GM12878 (cell line): ENCODE measurements at regions not wholly inside any gene's neighbourhood (a gene's known extent, or its start where the extent isn't known, plus 50 kb on each side); places are given as distances from the start of the nearest gene placed in this dataset.

Experiments used
- ATAC-seq: fragments of 200-7000 bp; cut with Tn5 transposase; 3 replicates; pipeline ENCODE4 v1.9.1; 2020; ENCODE audit warnings: mild to moderate bottlenecking, moderate library complexity
- BruUV-seq: library from RNA; stranded (reverse); fragments of 400-500 nt; replicated peaks from 2 replicates; lab custom pipeline; 2021; lab: Mats Ljungman, UMichigan
- CTCF ChIA-PET: fragments of 300-600 bp; sonication (Branson Sonifier 250); formaldehyde crosslinking; extraction: SDS; loops from one replicate; lab custom pipeline; 2021; ENCODE audit warnings: inconsistent platforms; lab: Yijun Ruan, JAX
- POLR2A ChIA-PET: fragments of 350-600 bp; formaldehyde crosslinking; extraction: SDS; loops from one replicate; lab custom pipeline; 2021; ENCODE audit warnings: inconsistent platforms; lab: Charles Lee
- RAD21 ChIA-PET: fragments of 300-600 bp; sonication (Branson Sonifier 250); formaldehyde crosslinking; loops from one replicate; lab custom pipeline; 2023; ENCODE audit warnings: antibody characterized with exemption; ENCODE audit not compliant: unreplicated experiment; lab: Charles Lee
- SMC1A ChIA-PET: fragments of 300-600 bp; sonication (Branson Sonifier 250); formaldehyde crosslinking; loops from one replicate; lab custom pipeline; 2023; ENCODE audit not compliant: unreplicated experiment, uncharacterized antibody; lab: Charles Lee
- DNase-seq: peaks from one replicate; pipeline ENCODE4 v3.0.0-alpha.2; 2011; ENCODE audit warnings: low read depth, low spot score
- FAIRE-seq: peaks from 3 replicates; lab custom pipeline; 2011; peaks lifted over from hg19 to GRCh38; lab: Jason Lieb, UNC
- H2AFZ ChIP-seq: 2 replicates; pipeline ENCODE4 v1.6.0; 2011; ENCODE audit warnings: low read depth, low read length, control low read depth; ENCODE audit not compliant: control insufficient read depth
- H3K27ac ChIP-seq: 2 replicates; pipeline ENCODE4 v1.5.1; 2011; ENCODE audit warnings: control low read depth; ENCODE audit not compliant: control insufficient read depth, insufficient read depth
- H3K27me3 ChIP-seq, 2 experiments: replicated peaks in 1 of 2; 2 replicates each; pipeline versions ENCODE4 v1.6.0 to v1.6.1; 2011; ENCODE audit warnings: low read length in 1 of 2; ENCODE audit not compliant: control insufficient read depth in 2 of 2, insufficient read depth in 2 of 2
- H3K36me3 ChIP-seq, 2 experiments: 2 replicates each; pipeline ENCODE4 v1.5.1; 2011; ENCODE audit warnings: low read length in 1 of 2; ENCODE audit not compliant: control insufficient read depth in 2 of 2, insufficient read depth in 2 of 2
- H3K4me1 ChIP-seq: 2 replicates; pipeline ENCODE4 v1.6.1; 2011; ENCODE audit warnings: mild to moderate bottlenecking, low read length, moderate library complexity, mixed read lengths; ENCODE audit not compliant: control insufficient read depth, insufficient read depth
- H3K4me2 ChIP-seq: 2 replicates; pipeline ENCODE4 v1.6.0; 2011; ENCODE audit warnings: control low read depth; ENCODE audit not compliant: control insufficient read depth, insufficient read depth
- H3K4me3 ChIP-seq: fragments of 200-600 bp; sonication (generic); 2 replicates; pipeline ENCODE4 v1.5.1; 2016
- H3K79me2 ChIP-seq: 2 replicates; pipeline ENCODE4 v1.6.0; 2011; ENCODE audit warnings: low read length; ENCODE audit not compliant: control insufficient read depth, insufficient read depth
- H3K9ac ChIP-seq: 2 replicates; pipeline ENCODE4 v1.8.0; 2011; ENCODE audit warnings: low read length, control low read depth, mixed read lengths; ENCODE audit not compliant: control insufficient read depth, insufficient read depth
- H3K9me3 ChIP-seq: replicated peaks from 3 replicates; pipeline ENCODE4 v1.5.1; 2011; ENCODE audit warnings: mild to moderate bottlenecking, low read length; ENCODE audit not compliant: control insufficient read depth, insufficient read depth
- H4K20me1 ChIP-seq: 2 replicates; pipeline ENCODE4 v1.6.0; 2011; ENCODE audit not compliant: control insufficient read depth, insufficient read depth
- BACH1 ChIP-seq: fragments of 450-650 bp; IDR thresholded peaks from 2 replicates; pipeline ENCODE4 v1.6.1; 2017; ENCODE audit warnings: mild to moderate bottlenecking, borderline replicate concordance
- CEBPB ChIP-seq, 2 experiments: fragments of 150-350 bp in 1 of 2; IDR thresholded peaks; 2 replicates each; pipeline ENCODE4 v1.6.1; 2012 to 2014; ENCODE audit warnings: low read depth in 2 of 2, low read length in 2 of 2, borderline replicate concordance in 1 of 2, inconsistent platforms in 1 of 2
- ETV6 ChIP-seq, 2 experiments: fragments of 450-650 bp in 1 of 2; IDR thresholded peaks in 1 of 2; conservative IDR thresholded peaks in 1 of 2; 2 replicates each; pipeline ENCODE4 v1.6.1; 2014; ENCODE audit warnings: antibody characterized with exemption in 1 of 2, borderline replicate concordance in 1 of 2, low read depth in 1 of 2, mild to moderate bottlenecking in 1 of 2, moderate library complexity in 1 of 2
- FOXM1 ChIP-seq: IDR thresholded peaks from 2 replicates; pipeline ENCODE4 v1.6.1; 2012; ENCODE audit warnings: low read depth, mild to moderate bottlenecking, inconsistent platforms, low read length, moderate library complexity
- HDAC2 ChIP-seq: fragments of 200-600 bp; sonication (generic); IDR thresholded peaks from 2 replicates; pipeline ENCODE4 v1.6.1; 2017
- NR2C2 ChIP-seq: IDR thresholded peaks from 2 replicates; pipeline ENCODE4 v1.6.1; 2011; ENCODE audit warnings: borderline replicate concordance, low read depth; ENCODE audit not compliant: control insufficient read depth, insufficient read length
- RAD21 ChIP-seq: IDR thresholded peaks from 2 replicates; pipeline ENCODE4 v1.6.1; 2011; ENCODE audit warnings: mild to moderate bottlenecking, low read depth, low read length, moderate library complexity; ENCODE audit not compliant: insufficient read depth
- RFX5 ChIP-seq: IDR thresholded peaks from 2 replicates; pipeline ENCODE4 v1.6.1; 2011; ENCODE audit warnings: low read depth, low read length, improper control_type of control experiment
- WGBS: methylation state at CpG from one replicate; pipeline ENCODE4 v1.1.6; 2016; ENCODE audit warnings: low lambda C conversion rate; ENCODE audit not compliant: insufficient replicate concordance, insufficient coverage; ENCODE audit errors: missing lambda C conversion rate; 5-methylcytosine and 5-hydroxymethylcytosine counted together
- in situ Hi-C: fragments of 300-500 bp; cut with MboI; formaldehyde crosslinking; loops from 9 replicates; pipeline ENCODE4 v1.14.3; 2018; ENCODE audit warnings: mixed read lengths
- intact Hi-C: fragments of 100-400 bp; cut with micrococcal nuclease; formaldehyde crosslinking; loops from one replicate; pipeline ENCODE4 v1.14.2; 2022; ENCODE audit not compliant: unreplicated experiment
- TF ChIP-seq, protein P1 (sequence below): IDR thresholded peaks from 2 replicates; pipeline ENCODE4 v1.6.1; 2012; ENCODE audit warnings: low read depth, low read length, improper control_type of control experiment
- TF ChIP-seq, protein P2 (sequence below): IDR thresholded peaks from 2 replicates; pipeline ENCODE4 v1.6.1; 2011; ENCODE audit warnings: low read depth, low read length, improper control_type of control experiment, borderline replicate concordance
- TF ChIP-seq, protein P3 (sequence below): IDR thresholded peaks from 2 replicates; pipeline ENCODE4 v1.6.1; 2011; ENCODE audit warnings: borderline replicate concordance, low read depth, mild to moderate bottlenecking, moderate library complexity, low read length; ENCODE audit not compliant: insufficient read depth, poor library complexity, severe bottlenecking
- TF ChIP-seq, protein P4 (sequence below), 3 experiments: IDR thresholded peaks in 2 of 3; conservative IDR thresholded peaks in 1 of 3; 2 replicates each; pipeline ENCODE4 v1.5.1; 2011; ENCODE audit warnings: low read depth in 3 of 3, low read length in 3 of 3, mild to moderate bottlenecking in 3 of 3, control low read depth in 2 of 3, moderate library complexity in 2 of 3, inconsistent platforms in 1 of 3, mixed read lengths in 1 of 3; ENCODE audit not compliant: control insufficient read depth in 2 of 3, insufficient read depth in 1 of 3; ENCODE audit errors: extremely low read depth in 1 of 3

DNA sequence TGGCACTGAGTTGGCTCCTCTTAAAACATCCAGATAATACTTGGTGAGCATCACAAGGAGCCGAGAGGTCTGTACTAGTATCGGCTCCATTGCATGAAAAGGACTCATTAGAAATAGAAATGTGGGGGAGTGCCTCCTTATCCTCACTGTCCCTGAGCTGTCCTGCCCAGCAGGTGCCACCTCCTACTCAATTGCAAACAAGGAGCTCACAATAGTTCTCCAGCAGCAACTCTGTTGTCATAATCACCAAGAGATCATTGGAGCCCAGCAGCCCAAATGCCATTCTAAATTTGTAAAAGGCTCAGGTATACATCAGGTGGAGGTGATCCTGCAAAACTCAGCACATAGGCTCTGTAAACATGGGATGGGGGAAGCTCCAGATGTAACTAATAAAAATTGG is 99.1 kb downstream of the PLK2 start:
- Histone ChIP-seq H3K9ac (no peak overlapping the region), H3K4me3 (no peak overlapping the region), H3K36me3 (no peaks in the 10 kb centered on the region), H3K79me2 (no peaks in the 10 kb centered on the region), H3K27ac (no peak overlapping the region), H3K27me3 (no peaks in the 10 kb centered on the region), H3K9me3 (no peaks in the 10 kb centered on the region), H4K20me1 (no peaks in the 10 kb centered on the region), H2AFZ (no peak overlapping the region), H3K4me1 (no peaks in the 10 kb centered on the region), H3K4me2 (no peak overlapping the region)
- DNase-seq (no peak), FAIRE-seq (no peak), ATAC-seq (no peak)
- WGBS = 72% methylated on average over 2 of the region's 2 CpGs
- in situ Hi-C loops = no loop called here
- no TSS peak for BruUV-seq
- intact Hi-C loops = no loop called here
- no peak for TF ChIP-seq ETV6 (conservative IDR thresholded peaks at IDR 0.05 in 1 of 2, IDR thresholded peaks at IDR 0.05 in 1 of 2; ENCODE audit: borderline replicate concordance in 1 of 2, low read depth in 1 of 2)
- TF ChIP-seq BACH1 = no peak
- no peak for TF ChIP-seq HDAC2
- RAD21 ChIA-PET = no interaction called here
- POLR2A ChIA-PET = no interaction called here
- SMC1A ChIA-PET = no interaction called here
- CTCF ChIA-PET = no interaction called here

DNA sequence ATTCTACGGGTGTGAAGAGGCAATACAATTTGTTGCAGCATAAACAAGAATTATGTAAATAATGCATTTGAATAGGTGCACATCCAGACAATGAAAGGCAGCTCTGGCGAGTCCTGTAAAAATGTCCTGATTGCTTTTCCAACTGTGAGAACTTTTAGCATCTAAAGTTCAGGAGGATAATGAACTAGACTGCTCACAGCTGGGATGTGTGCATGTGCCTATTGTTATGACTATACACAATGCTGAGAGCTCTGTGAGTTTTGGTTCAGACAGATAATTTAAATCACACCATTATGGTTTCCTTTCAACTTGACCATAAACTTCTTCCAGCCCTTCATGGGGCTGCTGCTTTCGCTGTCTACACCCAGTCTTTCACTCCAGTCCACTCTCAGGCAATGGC is 99.9 kb downstream of the PLK2 start:
- H2AFZ ChIP-seq = no peak overlapping the region
- ChIA-PET RAD21 (no interaction called here), POLR2A (no interaction called here), SMC1A (no interaction called here), CTCF (no interaction called here)
- H3K9me3 ChIP-seq = no peaks in the 10 kb centered on the region
- BruUV-seq = no TSS peak
- in situ Hi-C loops (no loop called here), intact Hi-C loops (no loop called here)
- FAIRE-seq (no peak), DNase-seq (no peak), ATAC-seq (no peak)
- 23% methylated on average over 3 of the region's 3 CpGs for whole genome bisulfite sequencing
- no peak overlapping the region for H3K4me2 ChIP-seq
- H3K27me3 ChIP-seq = no peaks in the 10 kb centered on the region
- H3K4me3 ChIP-seq = no peak overlapping the region
- no peak overlapping the region for H3K27ac ChIP-seq
- no peaks in the 10 kb centered on the region for H3K79me2 ChIP-seq
- H3K4me1 ChIP-seq = no peaks in the 10 kb centered on the region
- H3K36me3 ChIP-seq = no peaks in the 10 kb centered on the region
- H4K20me1 ChIP-seq = no peaks in the 10 kb centered on the region
- H3K9ac ChIP-seq = no peak overlapping the region
- TF ChIP-seq, protein P1, sequence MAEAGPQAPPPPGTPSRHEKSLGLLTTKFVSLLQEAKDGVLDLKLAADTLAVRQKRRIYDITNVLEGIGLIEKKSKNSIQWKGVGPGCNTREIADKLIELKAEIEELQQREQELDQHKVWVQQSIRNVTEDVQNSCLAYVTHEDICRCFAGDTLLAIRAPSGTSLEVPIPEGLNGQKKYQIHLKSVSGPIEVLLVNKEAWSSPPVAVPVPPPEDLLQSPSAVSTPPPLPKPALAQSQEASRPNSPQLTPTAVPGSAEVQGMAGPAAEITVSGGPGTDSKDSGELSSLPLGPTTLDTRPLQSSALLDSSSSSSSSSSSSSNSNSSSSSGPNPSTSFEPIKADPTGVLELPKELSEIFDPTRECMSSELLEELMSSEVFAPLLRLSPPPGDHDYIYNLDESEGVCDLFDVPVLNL = no peak
- TF ChIP-seq, protein P2, sequence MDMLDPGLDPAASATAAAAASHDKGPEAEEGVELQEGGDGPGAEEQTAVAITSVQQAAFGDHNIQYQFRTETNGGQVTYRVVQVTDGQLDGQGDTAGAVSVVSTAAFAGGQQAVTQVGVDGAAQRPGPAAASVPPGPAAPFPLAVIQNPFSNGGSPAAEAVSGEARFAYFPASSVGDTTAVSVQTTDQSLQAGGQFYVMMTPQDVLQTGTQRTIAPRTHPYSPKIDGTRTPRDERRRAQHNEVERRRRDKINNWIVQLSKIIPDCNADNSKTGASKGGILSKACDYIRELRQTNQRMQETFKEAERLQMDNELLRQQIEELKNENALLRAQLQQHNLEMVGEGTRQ = no peak
- TF ChIP-seq RFX5 (no peak), NR2C2 (no peak), CEBPB (IDR thresholded peaks at IDR 0.05; ENCODE audit: borderline replicate concordance in 1 of 2, low read depth in 2 of 2, low read length in 2 of 2) (no peak), FOXM1 (no peak), RAD21 (no peak)
- TF ChIP-seq, protein P3, sequence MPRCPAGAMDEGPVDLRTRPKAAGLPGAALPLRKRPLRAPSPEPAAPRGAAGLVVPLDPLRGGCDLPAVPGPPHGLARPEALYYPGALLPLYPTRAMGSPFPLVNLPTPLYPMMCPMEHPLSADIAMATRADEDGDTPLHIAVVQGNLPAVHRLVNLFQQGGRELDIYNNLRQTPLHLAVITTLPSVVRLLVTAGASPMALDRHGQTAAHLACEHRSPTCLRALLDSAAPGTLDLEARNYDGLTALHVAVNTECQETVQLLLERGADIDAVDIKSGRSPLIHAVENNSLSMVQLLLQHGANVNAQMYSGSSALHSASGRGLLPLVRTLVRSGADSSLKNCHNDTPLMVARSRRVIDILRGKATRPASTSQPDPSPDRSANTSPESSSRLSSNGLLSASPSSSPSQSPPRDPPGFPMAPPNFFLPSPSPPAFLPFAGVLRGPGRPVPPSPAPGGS = no peak
- TF ChIP-seq, protein P4, sequence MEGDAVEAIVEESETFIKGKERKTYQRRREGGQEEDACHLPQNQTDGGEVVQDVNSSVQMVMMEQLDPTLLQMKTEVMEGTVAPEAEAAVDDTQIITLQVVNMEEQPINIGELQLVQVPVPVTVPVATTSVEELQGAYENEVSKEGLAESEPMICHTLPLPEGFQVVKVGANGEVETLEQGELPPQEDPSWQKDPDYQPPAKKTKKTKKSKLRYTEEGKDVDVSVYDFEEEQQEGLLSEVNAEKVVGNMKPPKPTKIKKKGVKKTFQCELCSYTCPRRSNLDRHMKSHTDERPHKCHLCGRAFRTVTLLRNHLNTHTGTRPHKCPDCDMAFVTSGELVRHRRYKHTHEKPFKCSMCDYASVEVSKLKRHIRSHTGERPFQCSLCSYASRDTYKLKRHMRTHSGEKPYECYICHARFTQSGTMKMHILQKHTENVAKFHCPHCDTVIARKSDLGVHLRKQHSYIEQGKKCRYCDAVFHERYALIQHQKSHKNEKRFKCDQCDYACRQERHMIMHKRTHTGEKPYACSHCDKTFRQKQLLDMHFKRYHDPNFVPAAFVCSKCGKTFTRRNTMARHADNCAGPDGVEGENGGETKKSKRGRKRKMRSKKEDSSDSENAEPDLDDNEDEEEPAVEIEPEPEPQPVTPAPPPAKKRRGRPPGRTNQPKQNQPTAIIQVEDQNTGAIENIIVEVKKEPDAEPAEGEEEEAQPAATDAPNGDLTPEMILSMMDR (IDR thresholded peaks at IDR 0.05 in 2 of 3, conservative IDR thresholded peaks at IDR 0.05 in 1 of 3; ENCODE audit: control insufficient read depth in 2 of 3, extremely low read depth in 1 of 3, insufficient read depth in 1 of 3, low read depth in 3 of 3, low read length in 3 of 3) = no peak
